GM19455 (cell line): ENCODE measurements at regions not wholly inside any gene's neighbourhood (a gene's known extent, or its start where the extent isn't known, plus 50 kb on each side); places are given as distances from the start of the nearest gene placed in this dataset.
"Not testable (repeated sequence)": the region's sequence is repeated elsewhere in the genome, so short reads cannot be mapped to it uniquely, and the experiment has no call there.

Experiments
- ATAC-seq: cut with Tn5 transposase; IDR thresholded peaks from one replicate; pipeline ENCODE4 v1.9.1; 2021; ENCODE audit not compliant: unreplicated experiment

- ATAC-seq, result no peak
These were observed 1568.6 kb upstream of the GOT2 start for GRCh38 chr16:60302676-60303075.

- ATAC-seq, result no peak
These were observed 1568.1 kb upstream of the GOT2 start for GRCh38 chr16:60302261-60302660.

GRCh38 chr16:60299241-60299776 is 1565.2 kb upstream of the GOT2 start:
- no peak for ATAC-seq

GRCh38 chr16:60295451-60295850 is 1561.3 kb upstream of the GOT2 start:
- no peak for ATAC-seq

GRCh38 chr16:60285794-60286193 is 1551.7 kb upstream of the GOT2 start:
- no peak for ATAC-seq

- ATAC-seq, result no peak
These were observed 1545.0 kb upstream of the GOT2 start for GRCh38 chr16:60279061-60279665.

- ATAC-seq, result no peak
These were observed 1540.4 kb upstream of the GOT2 start for GRCh38 chr16:60274431-60275019.

GRCh38 chr16:60271781-60272180 is 1537.7 kb upstream of the GOT2 start:
- ATAC-seq, result no peak

- ATAC-seq, result no peak
These were observed 1537.1 kb upstream of the GOT2 start for GRCh38 chr16:60271025-60271771.

- ATAC-seq, result no peak
These were observed 1527.3 kb upstream of the GOT2 start for GRCh38 chr16:60261425-60261824.

- ATAC-seq, result no peak
These were observed 1525.8 kb upstream of the GOT2 start for GRCh38 chr16:60259956-60260355.

- ATAC-seq, result no peak
These were observed 1512.0 kb upstream of the GOT2 start for GRCh38 chr16:60246086-60246485.

- no peak for ATAC-seq
These were observed 1507.6 kb upstream of the GOT2 start for GRCh38 chr16:60241671-60242070.

GRCh38 chr16:60230666-60231065 is 1496.5 kb upstream of the GOT2 start:
- no peak for ATAC-seq

- ATAC-seq, result no peak
These were observed 1491.4 kb upstream of the GOT2 start for GRCh38 chr16:60225541-60225940.

- ATAC-seq, result no peak
These were observed 1483.7 kb upstream of the GOT2 start for GRCh38 chr16:60217787-60218186.

- no peak for ATAC-seq
These were observed 1480.2 kb upstream of the GOT2 start for GRCh38 chr16:60214311-60214710.

GRCh38 chr16:60206516-60206915 is 1472.4 kb upstream of the GOT2 start:
- no peak for ATAC-seq

- no peak for ATAC-seq
These were observed 1470.1 kb upstream of the GOT2 start for GRCh38 chr16:60204181-60204580.

- no peak for ATAC-seq
These were observed 1469.5 kb upstream of the GOT2 start for GRCh38 chr16:60203525-60204124.

GRCh38 chr16:60200729-60201128 is 1466.6 kb upstream of the GOT2 start:
- ATAC-seq, result not testable (repeated sequence)

- ATAC-seq, result no peak
These were observed 1466.0 kb upstream of the GOT2 start for GRCh38 chr16:60200161-60200560.
